Fibroblast of skin of back (primary cell): ENCODE measurements at regions not wholly inside any gene's neighbourhood (a gene's known extent, or its start where the extent isn't known, plus 50 kb on each side); places are given as distances from the start of the nearest gene placed in this dataset.

ENCODE experiments used
- DNase-seq: peaks from one replicate; pipeline ENCODE4 v3.0.0-alpha.2; 2013

GRCh38 chr2:220293966-220294365, 666.5 kb downstream of the SLC4A3 start:
- no peak for DNase-seq

- DNase-seq: no peak
Measured at GRCh38 chr2:220296174-220296573, 668.7 kb downstream of the SLC4A3 start.

- no peak for DNase-seq
Measured at GRCh38 chr2:220297093-220297492, 669.7 kb downstream of the SLC4A3 start.

GRCh38 chr2:220300806-220301205, 673.4 kb downstream of the SLC4A3 start:
- DNase-seq: no peak

GRCh38 chr2:220302756-220303155, 675.3 kb downstream of the SLC4A3 start:
- no peak for DNase-seq

GRCh38 chr2:220309215-220309614, 681.8 kb downstream of the SLC4A3 start:
- DNase-seq: no peak

GRCh38 chr2:220310451-220310861, 683.0 kb downstream of the SLC4A3 start:
- no peak for DNase-seq

- DNase-seq: no peak
Measured at GRCh38 chr2:220315098-220315823, 687.8 kb downstream of the SLC4A3 start.

GRCh38 chr2:220318037-220318436, 690.6 kb downstream of the SLC4A3 start:
- no peak for DNase-seq

- no peak for DNase-seq
Measured at GRCh38 chr2:220318508-220318907, 691.1 kb downstream of the SLC4A3 start.

- DNase-seq: no peak
Measured at GRCh38 chr2:220320326-220320725, 692.9 kb downstream of the SLC4A3 start.

- no peak for DNase-seq
Measured at GRCh38 chr2:220332886-220333285, 705.5 kb downstream of the SLC4A3 start.

GRCh38 chr2:220334210-220334609, 706.8 kb downstream of the SLC4A3 start:
- DNase-seq: peak; percentile 8

GRCh38 chr2:220334871-220335590, 707.6 kb downstream of the SLC4A3 start:
- DNase-seq: no peak

- DNase-seq: no peak
Measured at GRCh38 chr2:220335591-220335915, 708.1 kb downstream of the SLC4A3 start.

GRCh38 chr2:220336771-220337170, 709.3 kb downstream of the SLC4A3 start:
- no peak for DNase-seq

- no peak for DNase-seq
Measured at GRCh38 chr2:220337611-220338440, 710.4 kb downstream of the SLC4A3 start.

GRCh38 chr2:220341014-220341413, 713.6 kb downstream of the SLC4A3 start:
- DNase-seq: no peak

GRCh38 chr2:220346919-220347318, 719.5 kb downstream of the SLC4A3 start:
- DNase-seq: no peak

GRCh38 chr2:220347626-220348025, 720.2 kb downstream of the SLC4A3 start:
- DNase-seq: no peak

GRCh38 chr2:220348206-220348605, 720.8 kb downstream of the SLC4A3 start:
- DNase-seq: no peak

GRCh38 chr2:220353897-220354296, 726.5 kb downstream of the SLC4A3 start:
- no peak for DNase-seq

- no peak for DNase-seq
Measured at GRCh38 chr2:220356076-220356475, 728.6 kb downstream of the SLC4A3 start.
